ENCODE measurements at regions not wholly inside any gene's neighbourhood (a gene's known extent, or its start where the extent isn't known, plus 50 kb on each side); places are given as distances from the start of the nearest gene placed in this dataset.
"Not testable (repeated sequence)": the region's sequence is repeated elsewhere in the genome, so short reads cannot be mapped to it uniquely, and the experiment has no call there.

- FAIRE-seq; DNase-seq (ENCODE audit: insufficient read length): not testable (repeated sequence)
These were observed 207.2 kb upstream of the FRG1 start for GRCh38 chr4:189733507-189733906.

- DNase-seq (ENCODE audit: insufficient read length); FAIRE-seq: not testable (repeated sequence)
These were observed 205.9 kb upstream of the FRG1 start for GRCh38 chr4:189734648-189735267.

- DNase-seq (ENCODE audit: insufficient read length); FAIRE-seq: not testable (repeated sequence)
These were observed 204.0 kb upstream of the FRG1 start for GRCh38 chr4:189736656-189737055.

GRCh38 chr4:189740118-189740517 lies 200.6 kb upstream of the FRG1 start:
- FAIRE-seq; DNase-seq (ENCODE audit: insufficient read length): not testable (repeated sequence)

GRCh38 chr4:189740873-189741272 lies 199.8 kb upstream of the FRG1 start:
- TF ChIP-seq TAF1 (IDR thresholded peaks at IDR 0.05; ENCODE audit: borderline replicate concordance, low read depth, low read length) (no peak), POLR2AphosphoS5 (IDR thresholded peaks at IDR 0.05; ENCODE audit: low read depth, low read length) (no peak), POLR2A (IDR thresholded peaks at IDR 0.05; ENCODE audit: low read depth, low read length) (no peak)
- FAIRE-seq: no peak
- DNase-seq (ENCODE audit: insufficient read length): no peak

GRCh38 chr4:189753092-189753491 lies 187.6 kb upstream of the FRG1 start:
- not testable (repeated sequence) for FAIRE-seq; DNase-seq (ENCODE audit: insufficient read length)

GRCh38 chr4:189763583-189763982 lies 177.1 kb upstream of the FRG1 start:
- no peak for FAIRE-seq
- TF ChIP-seq POLR2AphosphoS5 (IDR thresholded peaks at IDR 0.05; ENCODE audit: low read depth, low read length) (no peak), POLR2A (IDR thresholded peaks at IDR 0.05; ENCODE audit: low read depth, low read length) (no peak), TAF1 (IDR thresholded peaks at IDR 0.05; ENCODE audit: borderline replicate concordance, low read depth, low read length) (no peak)

GRCh38 chr4:189765301-189765700 lies 175.4 kb upstream of the FRG1 start:
- TF ChIP-seq POLR2A (IDR thresholded peaks at IDR 0.05; ENCODE audit: low read depth, low read length) (no peak), TAF1 (IDR thresholded peaks at IDR 0.05; ENCODE audit: borderline replicate concordance, low read depth, low read length) (no peak), POLR2AphosphoS5 (IDR thresholded peaks at IDR 0.05; ENCODE audit: low read depth, low read length) (no peak)
- DNase-seq (ENCODE audit: insufficient read length): no peak
- FAIRE-seq: no peak

More at GRCh38 chr4:189763583-189763982, 177.1 kb upstream of the FRG1 start:
- DNase-seq (ENCODE audit: insufficient read length): no peak

- no peak for FAIRE-seq
These were observed 174.9 kb upstream of the FRG1 start for GRCh38 chr4:189765736-189766135.

GRCh38 chr4:189767941-189768340 lies 172.7 kb upstream of the FRG1 start:
- DNase-seq (ENCODE audit: insufficient read length): no peak
- no peak for FAIRE-seq
- no peak for TF ChIP-seq POLR2AphosphoS5 (IDR thresholded peaks at IDR 0.05; ENCODE audit: low read depth, low read length)

More at GRCh38 chr4:189765736-189766135, 174.9 kb upstream of the FRG1 start:
- no peak for DNase-seq (ENCODE audit: insufficient read length)
- no peak for TF ChIP-seq POLR2A (IDR thresholded peaks at IDR 0.05; ENCODE audit: low read depth, low read length)
- no peak for TF ChIP-seq POLR2AphosphoS5 (IDR thresholded peaks at IDR 0.05; ENCODE audit: low read depth, low read length)
- no peak for TF ChIP-seq TAF1 (IDR thresholded peaks at IDR 0.05; ENCODE audit: borderline replicate concordance, low read depth, low read length)

- no peak for TF ChIP-seq POLR2AphosphoS5 (IDR thresholded peaks at IDR 0.05; ENCODE audit: low read depth, low read length)
- TF ChIP-seq TAF1 (IDR thresholded peaks at IDR 0.05; ENCODE audit: borderline replicate concordance, low read depth, low read length): no peak
- no peak for TF ChIP-seq POLR2A (IDR thresholded peaks at IDR 0.05; ENCODE audit: low read depth, low read length)
- DNase-seq (ENCODE audit: insufficient read length): no peak
- no peak for FAIRE-seq
These were observed 171.5 kb upstream of the FRG1 start for GRCh38 chr4:189769131-189769530.

GRCh38 chr4:189771696-189772361 lies 168.8 kb upstream of the FRG1 start:
- no peak for TF ChIP-seq POLR2AphosphoS5 (IDR thresholded peaks at IDR 0.05; ENCODE audit: low read depth, low read length)
- no peak for TF ChIP-seq POLR2A (IDR thresholded peaks at IDR 0.05; ENCODE audit: low read depth, low read length)
- no peak for TF ChIP-seq TAF1 (IDR thresholded peaks at IDR 0.05; ENCODE audit: borderline replicate concordance, low read depth, low read length)
- no peak for FAIRE-seq
- no peak for DNase-seq (ENCODE audit: insufficient read length)

GRCh38 chr4:189773909-189774308 lies 166.8 kb upstream of the FRG1 start:
- TF ChIP-seq POLR2A (IDR thresholded peaks at IDR 0.05; ENCODE audit: low read depth, low read length): no peak
- no peak for TF ChIP-seq POLR2AphosphoS5 (IDR thresholded peaks at IDR 0.05; ENCODE audit: low read depth, low read length)
- TF ChIP-seq TAF1 (IDR thresholded peaks at IDR 0.05; ENCODE audit: borderline replicate concordance, low read depth, low read length): no peak
- no peak for FAIRE-seq
- no peak for DNase-seq (ENCODE audit: insufficient read length)

All from GM12892 (cell line).